ENCODE measurements at regions not wholly inside any gene's neighbourhood (a gene's known extent, or its start where the extent isn't known, plus 50 kb on each side); places are given as distances from the start of the nearest gene placed in this dataset.

- no peak for TF ChIP-seq CTCF (IDR thresholded peaks at IDR 0.05; ENCODE audit: low read depth, low read length)
- no peak for DNase-seq (ENCODE audit: low read depth in 2 of 2)
- H3K4me3 ChIP-seq (replicated peaks in 1 of 2; ENCODE audit: low read depth in 2 of 2, low read length in 2 of 2), result no peak overlapping the region
Observed at GRCh38 chr14:94964181-94964580, 193.1 kb downstream of the DICER1 start.

- no peak for TF ChIP-seq CTCF (IDR thresholded peaks at IDR 0.05; ENCODE audit: low read depth, low read length)
- no peak for DNase-seq (ENCODE audit: low read depth in 2 of 2)
- H3K4me3 ChIP-seq (replicated peaks in 1 of 2; ENCODE audit: low read depth in 2 of 2, low read length in 2 of 2), result no peak overlapping the region
Observed at GRCh38 chr14:94963051-94963450, 193.1 kb upstream of the GSC start.

- no peak for TF ChIP-seq CTCF (IDR thresholded peaks at IDR 0.05; ENCODE audit: low read depth, low read length)
- H3K4me3 ChIP-seq (replicated peaks in 1 of 2; ENCODE audit: low read depth in 2 of 2, low read length in 2 of 2), result no peak overlapping the region
- DNase-seq (ENCODE audit: low read depth in 2 of 2), result no peak
Observed at GRCh38 chr14:94962166-94962575, 192.3 kb upstream of the GSC start.

GRCh38 chr14:94961386-94962165 is 191.7 kb upstream of the GSC start:
- TF ChIP-seq CTCF (IDR thresholded peaks at IDR 0.05; ENCODE audit: low read depth, low read length), result no peak
- no peak overlapping the region for H3K4me3 ChIP-seq (replicated peaks in 1 of 2; ENCODE audit: low read depth in 2 of 2, low read length in 2 of 2)
- DNase-seq (ENCODE audit: low read depth in 2 of 2), result no peak

- TF ChIP-seq CTCF (IDR thresholded peaks at IDR 0.05; ENCODE audit: low read depth, low read length), result no peak
- no peak for DNase-seq (ENCODE audit: low read depth in 2 of 2)
- H3K4me3 ChIP-seq (replicated peaks in 1 of 2; ENCODE audit: low read depth in 2 of 2, low read length in 2 of 2), result no peak overlapping the region
Observed at GRCh38 chr14:94960285-94961001, 190.5 kb upstream of the GSC start.

- H3K4me3 ChIP-seq (replicated peaks in 1 of 2; ENCODE audit: low read depth in 2 of 2, low read length in 2 of 2), result no peak overlapping the region
- TF ChIP-seq CTCF (IDR thresholded peaks at IDR 0.05; ENCODE audit: low read depth, low read length), result no peak
- no peak for DNase-seq (ENCODE audit: low read depth in 2 of 2)
Observed at GRCh38 chr14:94953541-94954260, 183.8 kb upstream of the GSC start.
